ENCODE measurements at regions not wholly inside any gene's neighbourhood (a gene's known extent, or its start where the extent isn't known, plus 50 kb on each side); places are given as distances from the start of the nearest gene placed in this dataset.

DNA sequence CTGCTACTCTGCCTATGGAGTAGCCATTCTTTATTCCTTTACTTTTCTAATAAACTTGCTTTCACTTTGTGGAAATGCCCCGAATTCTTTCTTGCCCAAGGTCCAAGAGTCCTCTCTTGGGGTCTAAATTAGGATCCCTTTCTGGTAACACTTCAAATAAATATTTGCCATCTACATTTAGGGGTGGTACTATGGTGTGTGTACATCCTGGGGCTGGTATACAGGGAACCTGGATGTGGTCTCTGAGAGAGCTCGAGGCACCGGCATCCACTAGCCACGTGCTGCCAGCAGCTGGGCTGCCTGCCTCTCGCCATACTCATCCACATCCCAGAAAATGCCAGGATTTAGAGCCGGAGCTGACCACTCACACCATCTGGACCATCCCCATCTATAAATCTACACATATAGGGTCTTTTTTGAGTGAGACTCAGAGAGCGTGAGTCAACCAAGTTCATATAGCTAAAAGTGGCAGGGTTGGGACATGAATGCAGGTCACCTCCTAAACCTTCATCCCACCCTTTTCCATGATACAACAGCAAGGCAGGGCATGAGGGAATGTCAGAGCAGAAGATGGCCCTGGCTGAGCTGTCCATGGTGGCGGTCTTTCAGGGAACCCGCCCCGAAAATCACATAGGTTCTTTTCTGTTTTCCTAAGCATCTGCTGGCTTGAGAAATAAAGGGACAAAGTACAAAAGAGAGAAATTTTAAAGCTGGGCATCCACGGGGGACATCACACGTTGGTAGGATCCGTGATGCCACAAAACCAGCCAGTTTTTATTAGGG, 76.6 kb upstream of the F3 start:
- no peaks in the 10 kb centered on the region for H3K4me1 ChIP-seq (ENCODE audit: control insufficient read depth, insufficient read depth, low read length)
- H3K4me3 ChIP-seq (ENCODE audit: low read length in 2 of 2), result no peak overlapping the region
- H3K9ac ChIP-seq (ENCODE audit: low read length in 2 of 2), result no peak overlapping the region
- no peaks in the 10 kb centered on the region for H3K9me3 ChIP-seq (ENCODE audit: control insufficient read depth in 2 of 2, low read length in 2 of 2)
- no peak overlapping the region for H3K27ac ChIP-seq (ENCODE audit: low read length)
- no peaks in the 10 kb centered on the region for H3K36me3 ChIP-seq (ENCODE audit: control insufficient read depth in 2 of 2, insufficient read depth in 2 of 2, low read length in 2 of 2)
- no peaks in the 10 kb centered on the region for H3K27me3 ChIP-seq (ENCODE audit: control insufficient read depth in 1 of 2, insufficient read depth in 2 of 2, low read length in 2 of 2)

GRCh38 chr1:94617134-94617805, 75.7 kb upstream of the F3 start:
- Histone ChIP-seq H3K27ac (ENCODE audit: low read length) (no peak overlapping the region), H3K36me3 (ENCODE audit: control insufficient read depth in 2 of 2, insufficient read depth in 2 of 2, low read length in 2 of 2) (no peaks in the 10 kb centered on the region), H3K4me1 (ENCODE audit: control insufficient read depth, insufficient read depth, low read length) (no peaks in the 10 kb centered on the region)

DNA sequence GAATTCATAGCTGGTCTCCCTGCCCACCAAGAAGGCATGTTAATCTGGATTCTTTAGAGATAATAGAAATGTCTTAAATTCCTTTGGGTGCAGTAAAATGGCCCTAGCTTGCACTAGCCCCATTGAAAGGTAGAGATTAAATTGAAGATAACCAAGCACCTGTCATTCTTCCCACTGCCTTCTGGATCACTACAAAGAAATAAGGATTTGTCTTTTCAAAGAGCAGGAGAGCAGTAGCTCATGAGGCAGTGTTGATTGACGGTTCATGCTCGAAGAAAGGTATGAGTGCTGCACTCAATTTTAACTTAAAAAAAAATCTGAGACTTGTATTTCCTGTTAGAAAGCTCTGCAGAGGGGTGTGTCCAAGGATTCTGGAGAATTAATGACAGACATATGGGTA, 74.9 kb upstream of the F3 start:
- Histone ChIP-seq H3K36me3 (ENCODE audit: control insufficient read depth in 2 of 2, insufficient read depth in 2 of 2, low read length in 2 of 2) (no peaks in the 10 kb centered on the region), H3K27ac (ENCODE audit: low read length) (no peak overlapping the region), H3K4me1 (ENCODE audit: control insufficient read depth, insufficient read depth, low read length) (no peaks in the 10 kb centered on the region), H3K4me3 (ENCODE audit: low read length in 2 of 2) (no peak overlapping the region), H3K9me3 (ENCODE audit: control insufficient read depth in 2 of 2, low read length in 2 of 2) (no peaks in the 10 kb centered on the region), H3K27me3 (ENCODE audit: control insufficient read depth in 1 of 2, insufficient read depth in 2 of 2, low read length in 2 of 2) (no peaks in the 10 kb centered on the region), H3K9ac (ENCODE audit: low read length in 2 of 2) (no peak overlapping the region)

More at GRCh38 chr1:94617134-94617805, 75.7 kb upstream of the F3 start:
- no peak overlapping the region for H3K4me3 ChIP-seq (ENCODE audit: low read length in 2 of 2)
- no peaks in the 10 kb centered on the region for H3K9me3 ChIP-seq (ENCODE audit: control insufficient read depth in 2 of 2, low read length in 2 of 2)
- no peaks in the 10 kb centered on the region for H3K27me3 ChIP-seq (ENCODE audit: control insufficient read depth in 1 of 2, insufficient read depth in 2 of 2, low read length in 2 of 2)
- H3K9ac ChIP-seq (ENCODE audit: low read length in 2 of 2), result no peak overlapping the region

DNA sequence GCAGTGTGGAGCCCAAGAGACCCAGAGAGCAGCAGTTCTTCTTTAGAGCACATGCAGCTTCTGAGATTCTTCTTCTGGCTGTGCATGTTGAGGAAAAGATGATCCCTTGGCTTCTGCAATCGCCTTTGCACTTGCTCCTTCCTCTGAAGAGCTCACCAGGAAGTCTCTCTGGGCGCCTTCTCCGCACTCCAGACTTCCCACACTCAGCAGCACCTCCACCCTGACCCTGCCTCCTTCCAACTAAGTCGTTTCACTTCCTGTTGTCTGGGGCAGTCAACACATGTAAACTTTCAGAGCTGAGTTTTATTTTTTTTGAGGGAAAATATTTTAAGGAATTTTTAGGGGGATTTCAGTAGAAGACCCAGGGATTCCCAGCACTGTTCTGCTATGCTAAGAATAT, 73.4 kb upstream of the F3 start:
- H3K36me3 ChIP-seq (ENCODE audit: control insufficient read depth in 2 of 2, insufficient read depth in 2 of 2, low read length in 2 of 2), result no peaks in the 10 kb centered on the region
- H3K9me3 ChIP-seq (ENCODE audit: control insufficient read depth in 2 of 2, low read length in 2 of 2), result no peaks in the 10 kb centered on the region
- H3K4me1 ChIP-seq (ENCODE audit: control insufficient read depth, insufficient read depth, low read length), result no peaks in the 10 kb centered on the region
- no peak overlapping the region for H3K9ac ChIP-seq (ENCODE audit: low read length in 2 of 2)
- no peaks in the 10 kb centered on the region for H3K27me3 ChIP-seq (ENCODE audit: control insufficient read depth in 1 of 2, insufficient read depth in 2 of 2, low read length in 2 of 2)
- H3K27ac ChIP-seq (ENCODE audit: low read length), result no peak overlapping the region
- no peak overlapping the region for H3K4me3 ChIP-seq (ENCODE audit: low read length in 2 of 2)

DNA sequence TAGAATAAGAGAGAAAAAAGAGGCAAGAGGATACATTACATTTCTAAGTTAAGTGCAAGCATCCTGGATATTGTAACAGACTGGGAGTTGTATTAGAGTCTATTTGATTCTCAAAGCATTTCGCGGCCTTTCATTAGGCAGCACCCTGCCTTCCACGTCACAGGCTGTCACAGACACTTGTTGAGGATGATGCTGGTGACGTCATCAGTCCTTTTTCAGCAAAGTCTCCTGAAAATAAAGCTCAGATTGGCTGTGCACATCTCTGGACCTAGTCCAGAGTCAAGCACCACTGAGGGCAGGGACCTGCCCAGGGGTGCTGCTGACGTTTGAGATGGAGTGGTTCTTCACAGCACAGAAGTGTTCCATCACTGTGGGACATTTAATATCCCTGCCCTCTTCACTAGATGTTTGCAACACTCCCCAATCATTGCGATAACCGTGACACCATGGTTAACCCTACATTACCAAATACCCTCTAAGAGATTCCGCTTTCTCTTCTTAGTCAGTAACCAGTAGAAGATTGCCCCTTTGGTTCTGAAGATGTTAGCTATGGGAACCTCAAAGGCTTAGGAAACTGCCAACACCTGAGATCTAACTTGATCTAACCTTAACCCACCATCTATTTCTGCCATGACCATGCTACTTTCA, 72.7 kb upstream of the F3 start:
- H3K27ac ChIP-seq (ENCODE audit: low read length), result no peak overlapping the region
- H3K4me1 ChIP-seq (ENCODE audit: control insufficient read depth, insufficient read depth, low read length), result peaks cover 3% of the 10 kb centered on the region
- H3K36me3 ChIP-seq (ENCODE audit: control insufficient read depth in 2 of 2, insufficient read depth in 2 of 2, low read length in 2 of 2), result no peaks in the 10 kb centered on the region
- no peaks in the 10 kb centered on the region for H3K27me3 ChIP-seq (ENCODE audit: control insufficient read depth in 1 of 2, insufficient read depth in 2 of 2, low read length in 2 of 2)
- H3K4me3 ChIP-seq (ENCODE audit: low read length in 2 of 2), result no peak overlapping the region
- H3K9ac ChIP-seq (ENCODE audit: low read length in 2 of 2), result no peak overlapping the region
- H3K9me3 ChIP-seq (ENCODE audit: control insufficient read depth in 2 of 2, low read length in 2 of 2), result no peaks in the 10 kb centered on the region

DNA sequence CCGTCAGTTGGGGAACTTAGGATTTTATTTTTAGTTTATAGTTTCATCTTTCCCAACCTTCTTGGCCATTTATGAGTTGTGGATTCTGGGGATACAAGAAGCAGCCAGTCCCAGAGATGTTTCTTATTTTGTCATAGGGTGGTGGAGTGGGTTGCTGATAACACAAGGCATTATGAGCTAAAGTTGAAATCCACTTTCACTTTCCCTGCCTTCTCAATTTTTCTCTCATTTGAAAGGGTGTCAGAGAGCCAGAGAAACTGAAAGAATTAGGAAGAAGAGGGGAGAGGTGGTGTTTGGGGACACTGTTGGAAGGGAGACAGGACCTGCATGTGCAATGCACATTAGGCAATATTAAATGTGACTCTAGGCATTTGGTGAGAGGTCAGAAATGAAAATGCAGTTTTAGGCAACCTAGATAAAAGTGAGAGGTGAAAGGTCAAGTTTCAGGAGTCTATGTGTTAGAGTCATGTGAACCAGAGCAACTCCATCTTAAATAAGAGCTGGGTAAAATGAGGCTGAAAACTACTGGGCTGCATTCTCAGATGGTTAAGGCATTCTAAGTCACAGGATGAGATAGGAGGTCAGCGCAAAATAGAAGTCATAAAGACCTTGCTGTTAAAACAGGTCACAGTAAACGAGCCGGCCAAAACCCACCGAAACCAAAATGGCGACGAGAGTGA, 71.1 kb upstream of the F3 start:
- Histone ChIP-seq H3K27me3 (ENCODE audit: control insufficient read depth in 1 of 2, insufficient read depth in 2 of 2, low read length in 2 of 2) (no peaks in the 10 kb centered on the region), H3K9ac (ENCODE audit: low read length in 2 of 2) (no peak overlapping the region), H3K27ac (ENCODE audit: low read length) (no peak overlapping the region), H3K9me3 (ENCODE audit: control insufficient read depth in 2 of 2, low read length in 2 of 2) (no peaks in the 10 kb centered on the region), H3K36me3 (ENCODE audit: control insufficient read depth in 2 of 2, insufficient read depth in 2 of 2, low read length in 2 of 2) (no peaks in the 10 kb centered on the region), H3K4me3 (ENCODE audit: low read length in 2 of 2) (no peak overlapping the region), H3K4me1 (ENCODE audit: control insufficient read depth, insufficient read depth, low read length) (peaks cover 4% of the 10 kb centered on the region)

- no peaks in the 10 kb centered on the region for H3K9me3 ChIP-seq (ENCODE audit: control insufficient read depth in 2 of 2, low read length in 2 of 2)
- H3K27ac ChIP-seq (ENCODE audit: low read length), result no peak overlapping the region
- H3K4me3 ChIP-seq (ENCODE audit: low read length in 2 of 2), result no peak overlapping the region
- no peaks in the 10 kb centered on the region for H3K36me3 ChIP-seq (ENCODE audit: control insufficient read depth in 2 of 2, insufficient read depth in 2 of 2, low read length in 2 of 2)
- H3K4me1 ChIP-seq (ENCODE audit: control insufficient read depth, insufficient read depth, low read length), result peaks cover 4% of the 10 kb centered on the region
- no peaks in the 10 kb centered on the region for H3K27me3 ChIP-seq (ENCODE audit: control insufficient read depth in 1 of 2, insufficient read depth in 2 of 2, low read length in 2 of 2)
- H3K9ac ChIP-seq (ENCODE audit: low read length in 2 of 2), result no peak overlapping the region
Measured at GRCh38 chr1:94611681-94612475, 70.3 kb upstream of the F3 start.

- no peaks in the 10 kb centered on the region for H3K9me3 ChIP-seq (ENCODE audit: control insufficient read depth in 2 of 2, low read length in 2 of 2)
- H3K36me3 ChIP-seq (ENCODE audit: control insufficient read depth in 2 of 2, insufficient read depth in 2 of 2, low read length in 2 of 2), result no peaks in the 10 kb centered on the region
- no peaks in the 10 kb centered on the region for H3K27me3 ChIP-seq (ENCODE audit: control insufficient read depth in 1 of 2, insufficient read depth in 2 of 2, low read length in 2 of 2)
- H3K4me1 ChIP-seq (ENCODE audit: control insufficient read depth, insufficient read depth, low read length), result peaks cover 4% of the 10 kb centered on the region
- H3K9ac ChIP-seq (ENCODE audit: low read length in 2 of 2), result no peak overlapping the region
- no peak overlapping the region for H3K27ac ChIP-seq (ENCODE audit: low read length)
- no peak overlapping the region for H3K4me3 ChIP-seq (ENCODE audit: low read length in 2 of 2)
Measured at GRCh38 chr1:94609619-94610018, 68.1 kb upstream of the F3 start.

DNA sequence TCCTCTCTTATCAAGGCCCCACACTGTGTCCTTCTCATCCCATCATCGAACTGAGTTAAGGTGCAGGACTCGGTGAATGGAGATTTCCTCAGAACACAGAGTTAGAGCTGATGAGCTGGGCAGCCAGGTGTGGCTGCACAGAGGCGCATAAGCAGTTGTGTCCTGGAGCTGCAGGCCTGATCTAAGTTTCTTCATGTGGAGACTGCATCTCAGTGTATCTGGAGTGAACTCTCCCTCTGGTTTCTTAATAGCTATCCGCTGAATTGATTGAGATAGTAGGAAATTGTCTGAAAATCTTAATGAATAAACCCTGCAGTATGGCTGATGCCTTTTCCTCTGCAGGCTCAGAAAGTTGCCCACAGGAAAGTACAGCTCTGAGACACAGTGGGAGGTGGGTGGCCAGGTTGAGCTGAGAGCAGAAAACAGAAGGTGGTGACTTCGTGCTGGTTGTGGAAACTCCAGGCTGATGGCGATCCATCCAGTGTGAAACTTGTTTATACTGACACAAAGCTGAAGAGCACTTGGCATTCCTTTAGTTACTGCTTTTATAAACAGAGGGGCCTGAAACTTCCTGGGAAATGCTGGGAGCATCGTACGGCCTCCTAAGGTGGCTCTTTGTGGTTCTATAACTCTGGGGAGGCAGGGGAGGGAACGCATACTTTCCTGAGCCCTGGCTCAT, 67.4 kb upstream of the F3 start:
- Histone ChIP-seq H3K9ac (ENCODE audit: low read length in 2 of 2) (no peak overlapping the region), H3K9me3 (ENCODE audit: control insufficient read depth in 2 of 2, low read length in 2 of 2) (no peaks in the 10 kb centered on the region), H3K4me3 (ENCODE audit: low read length in 2 of 2) (no peak overlapping the region), H3K27ac (ENCODE audit: low read length) (no peak overlapping the region), H3K27me3 (ENCODE audit: control insufficient read depth in 1 of 2, insufficient read depth in 2 of 2, low read length in 2 of 2) (no peaks in the 10 kb centered on the region), H3K4me1 (ENCODE audit: control insufficient read depth, insufficient read depth, low read length) (peaks cover 4% of the 10 kb centered on the region), H3K36me3 (ENCODE audit: control insufficient read depth in 2 of 2, insufficient read depth in 2 of 2, low read length in 2 of 2) (no peaks in the 10 kb centered on the region)

Data from stomach smooth muscle (tissue), 2 donors.